GM10248 (cell line): ENCODE measurements at regions not wholly inside any gene's neighbourhood (a gene's known extent, or its start where the extent isn't known, plus 50 kb on each side); places are given as distances from the start of the nearest gene placed in this dataset.

ENCODE experiments used
- CTCF ChIA-PET: fragments of 300-600 bp; sonication (Branson Sonifier 250); formaldehyde crosslinking; extraction: SDS; loops from one replicate; lab custom pipeline; 2021; ENCODE audit warnings: antibody characterized with exemption; lab: Yijun Ruan, JAX
- POLR2A ChIA-PET: fragments of 350-650 bp; sonication (Branson Sonifier 250); formaldehyde crosslinking; extraction: SDS; loops from one replicate; lab custom pipeline; 2020; ENCODE audit warnings: antibody characterized with exemption; lab: Yijun Ruan, JAX
- DNase-seq: peaks from one replicate; pipeline ENCODE4 v3.0.0; 2012; ENCODE audit errors: extremely low spot score
- CTCF ChIP-seq: IDR thresholded peaks from 2 replicates; pipeline ENCODE4 v1.5.1; 2012; ENCODE audit warnings: mild to moderate bottlenecking, low read depth; ENCODE audit errors: extremely low read depth, missing control alignments, control extremely low read depth

GRCh38 chr3:197353001-197353866, 54.8 kb upstream of the DLG1 start:
- CTCF ChIA-PET: interaction anchor here (1.1 kb wide), 1 partner anchor 15 kb away, joined by 3 read pairs; no protein-coding TSS in a partner anchor
- TF ChIP-seq CTCF: no peak
- no peak for DNase-seq
- POLR2A ChIA-PET: no interaction called here

- no peak for DNase-seq
- no peak for TF ChIP-seq CTCF
- POLR2A ChIA-PET: no interaction called here
- CTCF ChIA-PET: no interaction called here
Observed at GRCh38 chr3:197352382-197352781, 54.0 kb upstream of the DLG1 start.

DNA sequence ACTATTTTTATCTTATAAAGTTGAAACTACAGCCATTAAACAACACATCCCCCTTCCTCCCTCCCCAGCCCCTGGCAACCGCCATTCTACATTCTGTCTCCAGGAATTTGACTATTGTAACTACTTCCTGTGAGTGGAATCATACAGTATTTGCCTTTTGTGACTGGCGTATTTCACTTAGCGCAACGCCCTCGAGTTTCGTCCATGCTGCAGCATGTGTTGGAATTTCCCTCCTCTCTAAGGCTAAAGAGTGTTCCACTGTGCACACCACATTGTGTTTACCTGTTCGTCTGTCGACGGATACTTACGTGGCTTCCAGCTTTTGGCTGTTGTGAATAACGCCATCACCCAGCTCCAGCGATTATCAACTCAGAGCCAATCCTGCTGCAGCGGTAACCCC, 52.0 kb upstream of the DLG1 start:
- ChIA-PET CTCF (no interaction called here), POLR2A (no interaction called here)
- no peak for DNase-seq
- TF ChIP-seq CTCF: no peak

DNA sequence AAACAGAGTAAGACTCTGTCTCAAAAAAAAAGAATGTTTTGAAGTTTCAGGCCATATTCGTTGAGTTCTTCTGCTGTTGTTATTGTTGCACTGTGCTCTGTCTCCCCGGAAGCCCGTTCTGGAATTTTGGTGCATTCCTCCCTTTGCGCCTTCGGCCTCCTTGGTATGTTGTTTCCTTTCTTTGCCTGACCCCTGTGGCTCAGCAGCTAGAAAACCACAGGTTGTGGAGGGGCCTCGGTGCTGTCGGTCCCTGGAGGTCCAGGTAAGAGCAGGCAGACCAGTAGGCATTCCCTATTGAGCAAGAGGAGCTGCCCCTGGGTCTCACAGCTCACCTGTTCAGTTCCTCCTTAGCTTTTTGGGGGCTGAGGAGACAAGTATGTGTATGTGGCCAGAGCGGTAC, 51.0 kb upstream of the DLG1 start:
- ChIA-PET CTCF (no interaction called here), POLR2A (no interaction called here)
- DNase-seq: no peak
- TF ChIP-seq CTCF: no peak
